Stomach (tissue), 8 donors: ENCODE measurements at regions not wholly inside any gene's neighbourhood (a gene's known extent, or its start where the extent isn't known, plus 50 kb on each side); places are given as distances from the start of the nearest gene placed in this dataset.
A peak's percentile ranks its signal among the peaks of the same experiment; 100 is the strongest.

Experiments
- DNase-seq, 2 donors: peaks; one replicate each; pipeline versions ENCODE4 v3.0.0 to v3.0.0-alpha.2; 2013 to 2019
- H3K27ac ChIP-seq, 5 donors: fragments of 200-600 bp in 4 of 5; sonication (generic) in 4 of 5; one replicate each; pipeline ENCODE4 v1.5.1; 2013 to 2019; ENCODE audit warnings: mild to moderate bottlenecking in 1 of 5, moderate library complexity in 1 of 5
- H3K27me3 ChIP-seq, 3 donors: fragments of 200-600 bp; sonication (generic); one replicate each; pipeline ENCODE4 v1.5.1; 2017 to 2019; ENCODE audit warnings: mixed run types in 1 of 3
- H3K36me3 ChIP-seq, 4 donors: fragments of 200-600 bp; sonication (generic); 1 replicate in 3 of 4; 2 replicates in 1 of 4; pipeline ENCODE4 v1.5.1; 2016 to 2019
- H3K4me1 ChIP-seq, 4 donors: fragments of 200-600 bp; sonication (generic); one replicate each; pipeline ENCODE4 v1.5.1; 2016 to 2019
- H3K4me3 ChIP-seq, 4 donors: fragments of 200-600 bp; sonication (generic) in 3 of 4; one replicate each; pipeline ENCODE4 v1.5.1; 2016 to 2019; ENCODE audit warnings: mild to moderate bottlenecking in 1 of 4
- H3K9me3 ChIP-seq, 4 donors: fragments of 200-600 bp; sonication (generic); one replicate each; pipeline ENCODE4 v1.5.1; 2016 to 2019
- EP300 ChIP-seq: sonication (generic); formaldehyde crosslinking; IDR thresholded peaks from one replicate; pipeline ENCODE4 v1.6.1; 2017; ENCODE audit warnings: antibody characterized with exemption
- POLR2A ChIP-seq, 4 donors: fragments of 450-650 bp; IDR thresholded peaks; one replicate each; pipeline ENCODE4 v1.6.1; 2016; ENCODE audit warnings: antibody characterized with exemption in 4 of 4, control low read depth in 2 of 4, mild to moderate bottlenecking in 1 of 4, moderate library complexity in 1 of 4
- POLR2AphosphoS5 ChIP-seq, 3 donors: sonication (generic); formaldehyde crosslinking; IDR thresholded peaks; one replicate each; pipeline ENCODE4 v1.6.1; 2016; ENCODE audit warnings: antibody characterized with exemption in 3 of 3
- WGBS, 5 donors: extraction: QIAGEN DNeasy Blood & Tissue Kit in 3 of 5; methylation state at CpG; one replicate each; pipeline versions ENCODE4 v1.1.5 to v1.1.7; 2013 to 2018; 5-methylcytosine and 5-hydroxymethylcytosine counted together
- intact Hi-C: fragments of 100-400 bp; cut with DNase I; formaldehyde crosslinking; loops from one replicate; pipeline ENCODE4 v1.15.1; 2023; ENCODE audit warnings: low total_unique reads
- TF ChIP-seq, protein P1 (sequence below), 7 experiments: fragments of 450-650 bp in 4 of 7; fragments of 200-600 bp in 3 of 7; sonication (generic) in 3 of 7; IDR thresholded peaks; one replicate each; pipeline ENCODE4 v1.5.1; 2016 to 2019; ENCODE audit warnings: antibody characterized with exemption in 7 of 7, control low read depth in 2 of 7, mild to moderate bottlenecking in 1 of 7
- donor health status: healthy with polysubstance abuse.
- donor health status: Bipolar disorder and iron deficiency.
- donor health status: healthy.

DNA sequence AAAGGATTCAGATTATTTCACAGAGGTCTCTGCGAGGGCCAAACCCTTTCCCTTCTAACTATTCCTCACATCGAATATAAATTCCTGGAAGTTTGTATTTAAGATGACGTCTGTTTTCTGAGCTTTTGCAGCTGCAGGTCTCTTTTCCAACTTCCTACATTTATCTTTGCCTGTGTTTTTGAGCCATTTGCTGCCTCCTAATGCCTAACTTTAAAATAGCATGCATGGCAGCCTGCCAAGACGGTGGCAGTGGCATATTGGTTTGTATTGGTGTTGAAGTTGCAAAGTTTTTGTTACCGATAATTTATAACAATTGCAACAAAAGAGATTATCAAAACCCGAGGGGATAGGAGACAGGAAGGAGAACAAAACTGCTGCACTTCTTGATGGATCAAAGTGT is 187.1 kb upstream of the DNAJC19 start:
- Histone ChIP-seq H3K4me1 (peaks cover 0 to 7% (median 3%) of the 10 kb centered on the region in 4 donors), H3K36me3 (no peaks in the 10 kb centered on the region), H3K4me3 (no peak overlapping the region), H3K9me3 (no peaks in the 10 kb centered on the region), H3K27ac (no peak overlapping the region), H3K27me3 (no peaks in the 10 kb centered on the region)
- 3 to 9% (median 4%) methylated on average over 6 of the region's 6 CpGs for WGBS, 5 donors
- DNase-seq = peak; percentile 79 to 83
- TF ChIP-seq, protein P1, sequence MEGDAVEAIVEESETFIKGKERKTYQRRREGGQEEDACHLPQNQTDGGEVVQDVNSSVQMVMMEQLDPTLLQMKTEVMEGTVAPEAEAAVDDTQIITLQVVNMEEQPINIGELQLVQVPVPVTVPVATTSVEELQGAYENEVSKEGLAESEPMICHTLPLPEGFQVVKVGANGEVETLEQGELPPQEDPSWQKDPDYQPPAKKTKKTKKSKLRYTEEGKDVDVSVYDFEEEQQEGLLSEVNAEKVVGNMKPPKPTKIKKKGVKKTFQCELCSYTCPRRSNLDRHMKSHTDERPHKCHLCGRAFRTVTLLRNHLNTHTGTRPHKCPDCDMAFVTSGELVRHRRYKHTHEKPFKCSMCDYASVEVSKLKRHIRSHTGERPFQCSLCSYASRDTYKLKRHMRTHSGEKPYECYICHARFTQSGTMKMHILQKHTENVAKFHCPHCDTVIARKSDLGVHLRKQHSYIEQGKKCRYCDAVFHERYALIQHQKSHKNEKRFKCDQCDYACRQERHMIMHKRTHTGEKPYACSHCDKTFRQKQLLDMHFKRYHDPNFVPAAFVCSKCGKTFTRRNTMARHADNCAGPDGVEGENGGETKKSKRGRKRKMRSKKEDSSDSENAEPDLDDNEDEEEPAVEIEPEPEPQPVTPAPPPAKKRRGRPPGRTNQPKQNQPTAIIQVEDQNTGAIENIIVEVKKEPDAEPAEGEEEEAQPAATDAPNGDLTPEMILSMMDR (IDR thresholded peaks at IDR 0.05) = peak in 5 of 7 experiments; percentile 46 to 60 (median 54)
- TF ChIP-seq EP300 = no peak
- intact Hi-C loops = no loop called here

DNA sequence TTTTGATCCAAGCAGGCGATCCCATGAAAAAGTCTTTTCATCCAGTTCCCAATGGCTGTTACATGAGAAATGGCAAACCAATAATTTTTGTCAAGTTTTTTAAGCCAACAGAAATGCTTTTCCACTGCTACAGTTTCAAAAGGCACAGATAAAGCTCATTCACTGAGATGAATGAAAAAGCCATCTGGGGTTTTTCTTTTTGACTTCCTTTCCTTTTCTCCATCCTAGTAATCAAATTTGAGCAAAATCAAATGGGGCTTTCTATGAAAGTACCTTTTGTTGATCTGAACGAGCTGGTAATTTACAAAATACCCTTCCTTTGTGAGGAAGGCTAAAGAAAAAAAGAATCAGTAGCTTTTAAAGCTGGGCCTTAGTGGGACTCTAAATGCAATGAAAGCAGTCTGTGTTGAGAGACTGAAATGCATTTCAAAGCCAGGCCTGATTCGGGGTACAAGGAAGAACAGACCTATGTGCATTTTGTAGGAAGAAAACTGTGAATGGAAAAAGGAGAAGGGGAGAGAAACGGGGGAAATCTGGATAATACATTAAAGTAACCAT is 185.2 kb upstream of the DNAJC19 start:
- peak in 1 of 2 donors; percentile 16 for DNase-seq
- Histone ChIP-seq H3K4me1 (peaks cover 0 to 7% (median 3%) of the 10 kb centered on the region in 4 donors), H3K27me3 (no peaks in the 10 kb centered on the region), H3K4me3 (no peak overlapping the region), H3K36me3 (no peaks in the 10 kb centered on the region), H3K9me3 (no peaks in the 10 kb centered on the region), H3K27ac (no peak overlapping the region)
- intact Hi-C loops = no loop called here
- no peak for TF ChIP-seq POLR2AphosphoS5 (IDR thresholded peaks at IDR 0.05)
- TF ChIP-seq, protein P1 (IDR thresholded peaks at IDR 0.05) = no peak
- TF ChIP-seq POLR2A (IDR thresholded peaks at IDR 0.05) = no peak
- no peak for TF ChIP-seq EP300
- 55 to 71% (median 67%) methylated on average over 4 of the region's 4 CpGs for WGBS, 5 donors

- H3K27me3 ChIP-seq = no peaks in the 10 kb centered on the region
- H3K36me3 ChIP-seq = no peaks in the 10 kb centered on the region
- WGBS, 5 donors = 70 to 86% (median 82%) methylated on average over 2 of the region's 2 CpGs
- no peaks in the 10 kb centered on the region for H3K9me3 ChIP-seq
- intact Hi-C loops = no loop called here
- H3K4me1 ChIP-seq = peaks cover 0 to 7% (median 3%) of the 10 kb centered on the region in 4 donors
- H3K4me3 ChIP-seq = no peak overlapping the region
- H3K27ac ChIP-seq = no peak overlapping the region
- DNase-seq = no peak
- TF ChIP-seq POLR2AphosphoS5 (IDR thresholded peaks at IDR 0.05) (no peak), POLR2A (IDR thresholded peaks at IDR 0.05) (no peak), EP300 (no peak)
- TF ChIP-seq, protein P1 (IDR thresholded peaks at IDR 0.05) = no peak
These were observed 184.5 kb upstream of the DNAJC19 start for GRCh38 chr3:181174022-181174421.

DNA sequence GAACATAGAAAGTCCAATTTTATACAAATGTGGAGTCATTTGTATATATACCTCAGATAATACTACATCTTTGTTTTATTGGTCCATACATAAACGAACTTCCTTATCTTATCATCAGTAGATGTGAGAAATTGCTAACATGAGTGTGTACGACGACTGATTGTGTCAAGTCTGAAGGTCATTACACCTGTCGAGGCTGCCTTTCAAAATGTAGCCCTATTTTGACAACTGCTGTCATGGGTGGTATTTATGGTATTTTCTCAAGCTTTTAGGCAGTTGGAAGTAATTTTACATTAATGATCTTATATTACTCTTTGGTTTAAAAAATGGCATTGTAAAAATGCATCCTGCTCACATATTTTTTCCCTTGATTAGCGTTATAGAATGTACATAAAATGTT is 183.7 kb upstream of the DNAJC19 start:
- Histone ChIP-seq H3K27me3 (no peaks in the 10 kb centered on the region), H3K36me3 (no peaks in the 10 kb centered on the region), H3K27ac (no peak overlapping the region), H3K9me3 (no peaks in the 10 kb centered on the region), H3K4me1 (peaks cover 0 to 7% (median 3%) of the 10 kb centered on the region in 4 donors), H3K4me3 (no peak overlapping the region)
- DNase-seq = no peak
- WGBS, 5 donors = 34 to 51% (median 40%) methylated on average over 5 of the region's 5 CpGs
- intact Hi-C loops = no loop called here
- TF ChIP-seq POLR2A (IDR thresholded peaks at IDR 0.05) (no peak), EP300 (no peak), POLR2AphosphoS5 (IDR thresholded peaks at IDR 0.05) (no peak)
- TF ChIP-seq, protein P1 (IDR thresholded peaks at IDR 0.05) = no peak
